ENCODE measurements at regions not wholly inside any gene's neighbourhood (a gene's known extent, or its start where the extent isn't known, plus 50 kb on each side); places are given as distances from the start of the nearest gene placed in this dataset.

GRCh38 chr4:127210893-127211649, 421.7 kb upstream of the INTU start:
- TF ChIP-seq, protein P1, sequence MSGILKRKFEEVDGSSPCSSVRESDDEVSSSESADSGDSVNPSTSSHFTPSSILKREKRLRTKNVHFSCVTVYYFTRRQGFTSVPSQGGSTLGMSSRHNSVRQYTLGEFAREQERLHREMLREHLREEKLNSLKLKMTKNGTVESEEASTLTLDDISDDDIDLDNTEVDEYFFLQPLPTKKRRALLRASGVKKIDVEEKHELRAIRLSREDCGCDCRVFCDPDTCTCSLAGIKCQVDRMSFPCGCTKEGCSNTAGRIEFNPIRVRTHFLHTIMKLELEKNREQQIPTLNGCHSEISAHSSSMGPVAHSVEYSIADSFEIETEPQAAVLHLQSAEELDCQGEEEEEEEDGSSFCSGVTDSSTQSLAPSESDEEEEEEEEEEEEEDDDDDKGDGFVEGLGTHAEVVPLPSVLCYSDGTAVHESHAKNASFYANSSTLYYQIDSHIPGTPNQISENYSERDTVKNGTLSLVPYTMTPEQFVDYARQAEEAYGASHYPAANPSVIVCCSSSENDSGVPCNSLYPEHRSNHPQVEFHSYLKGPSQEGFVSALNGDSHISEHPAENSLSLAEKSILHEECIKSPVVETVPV (CRISPR knock-in tag; IDR thresholded peaks at IDR 0.05) = no peak
- TF ChIP-seq BACH2 (CRISPR knock-in tag; IDR thresholded peaks at IDR 0.05; ENCODE audit: borderline replicate concordance) (no peak), ZNF70 (CRISPR knock-in tag; IDR thresholded peaks at IDR 0.05) (no peak), TCF4 (CRISPR knock-in tag; IDR thresholded peaks at IDR 0.05; ENCODE audit: borderline replicate concordance) (no peak)
- TF ChIP-seq, protein P2, sequence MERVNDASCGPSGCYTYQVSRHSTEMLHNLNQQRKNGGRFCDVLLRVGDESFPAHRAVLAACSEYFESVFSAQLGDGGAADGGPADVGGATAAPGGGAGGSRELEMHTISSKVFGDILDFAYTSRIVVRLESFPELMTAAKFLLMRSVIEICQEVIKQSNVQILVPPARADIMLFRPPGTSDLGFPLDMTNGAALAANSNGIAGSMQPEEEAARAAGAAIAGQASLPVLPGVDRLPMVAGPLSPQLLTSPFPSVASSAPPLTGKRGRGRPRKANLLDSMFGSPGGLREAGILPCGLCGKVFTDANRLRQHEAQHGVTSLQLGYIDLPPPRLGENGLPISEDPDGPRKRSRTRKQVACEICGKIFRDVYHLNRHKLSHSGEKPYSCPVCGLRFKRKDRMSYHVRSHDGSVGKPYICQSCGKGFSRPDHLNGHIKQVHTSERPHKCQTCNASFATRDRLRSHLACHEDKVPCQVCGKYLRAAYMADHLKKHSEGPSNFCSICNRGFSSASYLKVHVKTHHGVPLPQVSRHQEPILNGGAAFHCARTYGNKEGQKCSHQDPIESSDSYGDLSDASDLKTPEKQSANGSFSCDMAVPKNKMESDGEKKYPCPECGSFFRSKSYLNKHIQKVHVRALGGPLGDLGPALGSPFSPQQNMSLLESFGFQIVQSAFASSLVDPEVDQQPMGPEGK (CRISPR knock-in tag; IDR thresholded peaks at IDR 0.05; ENCODE audit: borderline replicate concordance) = no peak
- TF ChIP-seq, protein P3, sequence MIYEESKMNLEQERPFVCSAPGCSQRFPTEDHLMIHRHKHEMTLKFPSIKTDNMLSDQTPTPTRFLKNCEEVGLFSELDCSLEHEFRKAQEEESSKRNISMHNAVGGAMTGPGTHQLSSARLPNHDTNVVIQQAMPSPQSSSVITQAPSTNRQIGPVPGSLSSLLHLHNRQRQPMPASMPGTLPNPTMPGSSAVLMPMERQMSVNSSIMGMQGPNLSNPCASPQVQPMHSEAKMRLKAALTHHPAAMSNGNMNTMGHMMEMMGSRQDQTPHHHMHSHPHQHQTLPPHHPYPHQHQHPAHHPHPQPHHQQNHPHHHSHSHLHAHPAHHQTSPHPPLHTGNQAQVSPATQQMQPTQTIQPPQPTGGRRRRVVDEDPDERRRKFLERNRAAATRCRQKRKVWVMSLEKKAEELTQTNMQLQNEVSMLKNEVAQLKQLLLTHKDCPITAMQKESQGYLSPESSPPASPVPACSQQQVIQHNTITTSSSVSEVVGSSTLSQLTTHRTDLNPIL (CRISPR knock-in tag; IDR thresholded peaks at IDR 0.05; ENCODE audit: low read depth) = no peak
